NCI-H510A treated with DMSO at 0.1 percent for 48 hours (cell line): ENCODE measurements at regions not wholly inside any gene's neighbourhood (a gene's known extent, or its start where the extent isn't known, plus 50 kb on each side); places are given as distances from the start of the nearest gene placed in this dataset.
"Not testable (repeated sequence)": the region's sequence is repeated elsewhere in the genome, so short reads cannot be mapped to it uniquely, and the experiment has no call there.

Source experiments
- DNase-seq: peaks from one replicate; lab custom pipeline; 2025; lab: John Stamatoyannopoulos, UW

- DNase-seq = no peak
These were observed 63.9 kb downstream of the MAT2B start for GRCh38 chr5:163569284-163569683.

GRCh38 chr5:163571744-163572143 is 66.3 kb downstream of the MAT2B start:
- DNase-seq = no peak

- no peak for DNase-seq
These were observed 69.3 kb downstream of the MAT2B start for GRCh38 chr5:163574472-163575440.

GRCh38 chr5:163578652-163579051 is 73.2 kb downstream of the MAT2B start:
- no peak for DNase-seq

- DNase-seq = no peak
These were observed 74.3 kb downstream of the MAT2B start for GRCh38 chr5:163579729-163580128.

GRCh38 chr5:163580516-163580915 is 75.1 kb downstream of the MAT2B start:
- DNase-seq = no peak

- DNase-seq = not testable (repeated sequence)
These were observed 78.2 kb downstream of the MAT2B start for GRCh38 chr5:163583491-163584153.

- no peak for DNase-seq
These were observed 79.8 kb downstream of the MAT2B start for GRCh38 chr5:163585206-163585605.

- no peak for DNase-seq
These were observed 81.1 kb downstream of the MAT2B start for GRCh38 chr5:163586531-163586956.

- no peak for DNase-seq
These were observed 89.5 kb downstream of the MAT2B start for GRCh38 chr5:163594951-163595350.

- no peak for DNase-seq
These were observed 90.7 kb downstream of the MAT2B start for GRCh38 chr5:163595932-163596607.

GRCh38 chr5:163596608-163597315 is 91.3 kb downstream of the MAT2B start:
- no peak for DNase-seq

- no peak for DNase-seq
These were observed 98.6 kb downstream of the MAT2B start for GRCh38 chr5:163604013-163604412.

- no peak for DNase-seq
These were observed 101.8 kb downstream of the MAT2B start for GRCh38 chr5:163607256-163607655.

- DNase-seq = no peak
These were observed 103.2 kb downstream of the MAT2B start for GRCh38 chr5:163608621-163609020.

GRCh38 chr5:163609910-163610309 is 104.5 kb downstream of the MAT2B start:
- no peak for DNase-seq

- no peak for DNase-seq
These were observed 107.1 kb downstream of the MAT2B start for GRCh38 chr5:163612358-163613149.

GRCh38 chr5:163613150-163613442 is 107.7 kb downstream of the MAT2B start:
- DNase-seq = no peak

- DNase-seq = no peak
These were observed 109.4 kb downstream of the MAT2B start for GRCh38 chr5:163614787-163615186.

- DNase-seq = no peak
These were observed 114.0 kb downstream of the MAT2B start for GRCh38 chr5:163619273-163619934.

GRCh38 chr5:163619951-163620350 is 114.5 kb downstream of the MAT2B start:
- DNase-seq = no peak
